ENCODE measurements at regions not wholly inside any gene's neighbourhood (a gene's known extent, or its start where the extent isn't known, plus 50 kb on each side); places are given as distances from the start of the nearest gene placed in this dataset.
"Not testable (repeated sequence)": the region's sequence is repeated elsewhere in the genome, so short reads cannot be mapped to it uniquely, and the experiment has no call there.

- peak; percentile 55 for DNase-seq (ENCODE audit: low spot score)
- no peak for FAIRE-seq
Observed at GRCh38 chr22:34587357-34588356, 478.3 kb upstream of the ISX start.

GRCh38 chr22:34588871-34589545, 476.9 kb upstream of the ISX start:
- DNase-seq (ENCODE audit: low spot score) (no peak), FAIRE-seq (no peak)

DNA sequence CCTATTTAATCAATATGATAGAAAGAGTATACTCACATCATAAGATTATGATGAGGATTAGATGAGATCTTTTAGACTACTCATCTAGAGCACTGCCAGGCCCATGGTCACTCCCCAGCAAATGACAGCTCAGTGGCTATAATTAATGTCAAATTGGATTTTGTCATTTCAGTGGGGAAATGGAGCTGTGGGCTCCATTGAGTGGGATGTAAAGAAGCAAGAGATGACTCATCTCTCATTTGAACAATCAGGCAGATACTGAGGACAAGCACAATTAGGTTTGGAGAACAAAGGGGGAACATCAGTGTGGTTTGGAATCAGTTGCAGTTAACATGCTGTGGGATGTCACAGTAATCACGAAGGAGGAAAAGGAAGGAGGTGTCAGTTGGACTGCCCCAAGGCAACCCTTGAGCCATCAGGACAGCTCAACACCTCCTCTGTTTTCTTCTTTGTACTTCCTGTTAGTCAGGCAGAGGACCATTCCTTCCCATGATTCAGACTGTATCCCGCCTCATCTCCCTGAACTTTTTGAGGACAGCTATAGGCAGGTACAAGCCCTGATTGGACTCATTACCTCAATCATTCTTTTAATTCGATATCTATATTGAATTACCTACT, 473.7 kb upstream of the ISX start:
- FAIRE-seq: no peak
- DNase-seq (ENCODE audit: low spot score): no peak

GRCh38 chr22:34599567-34599966, 466.4 kb upstream of the ISX start:
- FAIRE-seq: no peak
- DNase-seq (ENCODE audit: low spot score): no peak

DNA sequence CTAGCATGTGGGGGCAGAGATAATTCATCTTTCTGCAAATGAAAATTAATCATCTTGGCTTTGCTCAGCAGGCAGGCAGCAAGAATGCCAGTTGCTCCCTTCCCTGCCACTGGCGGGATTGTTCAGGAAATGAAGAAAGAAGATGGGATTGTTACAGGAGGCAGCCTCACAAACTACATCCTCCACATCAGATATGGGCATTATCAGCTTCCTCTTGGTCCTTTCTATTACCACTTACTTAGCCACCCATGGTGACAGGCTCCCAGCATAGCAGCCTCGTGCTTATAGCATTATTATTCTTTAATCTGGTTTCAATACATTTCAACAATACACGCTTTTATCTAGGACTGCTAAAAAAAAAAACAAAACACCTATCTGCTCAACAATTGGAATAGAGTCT, 461.6 kb upstream of the ISX start:
- DNase-seq (ENCODE audit: low spot score) (no peak), FAIRE-seq (no peak)

GRCh38 chr22:34608106-34608505, 457.9 kb upstream of the ISX start:
- DNase-seq (ENCODE audit: low spot score) (no peak), FAIRE-seq (no peak)

DNA sequence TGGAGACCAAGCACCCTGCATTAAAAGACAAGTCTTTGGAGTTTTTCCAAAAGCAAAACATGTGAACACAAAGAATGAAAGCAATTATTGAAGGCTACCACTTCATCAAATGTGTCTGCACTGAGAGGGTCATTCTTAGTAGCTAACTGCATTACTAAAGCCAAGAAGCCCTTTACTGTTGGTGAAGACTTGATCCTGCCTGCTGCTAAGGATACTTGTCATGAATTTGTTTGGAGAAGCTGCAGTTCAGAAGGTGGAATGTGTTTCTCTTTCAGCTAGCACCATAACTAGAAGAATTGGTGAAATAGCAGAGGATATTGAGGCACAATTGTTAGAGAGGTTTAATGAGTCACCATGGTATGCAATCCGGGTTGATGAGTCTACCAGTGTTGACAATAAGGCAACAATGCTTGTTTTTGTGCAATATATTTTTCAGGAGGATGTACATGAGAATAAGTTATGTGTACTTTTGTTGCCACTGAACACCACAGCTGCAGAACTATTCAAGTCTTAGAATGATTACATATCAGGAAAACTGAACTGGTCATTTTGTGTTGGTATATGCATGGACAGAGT, 457.3 kb upstream of the ISX start:
- peak; percentile 37 for DNase-seq (ENCODE audit: low spot score)
- FAIRE-seq: peak; percentile 63

GRCh38 chr22:34609646-34610045, 456.3 kb upstream of the ISX start:
- DNase-seq (ENCODE audit: low spot score) (no peak), FAIRE-seq (no peak)

GRCh38 chr22:34620161-34620560, 445.8 kb upstream of the ISX start:
- DNase-seq (ENCODE audit: low spot score): no peak
- FAIRE-seq: no peak

GRCh38 chr22:34620832-34621231, 445.1 kb upstream of the ISX start:
- no peak for FAIRE-seq

GRCh38 chr22:34622602-34623001, 443.4 kb upstream of the ISX start:
- DNase-seq (ENCODE audit: low spot score): no peak
- no peak for FAIRE-seq

More at GRCh38 chr22:34620832-34621231, 445.1 kb upstream of the ISX start:
- DNase-seq (ENCODE audit: low spot score): no peak

GRCh38 chr22:34623580-34623979, 442.4 kb upstream of the ISX start:
- DNase-seq (ENCODE audit: low spot score): no peak
- no peak for FAIRE-seq

- not testable (repeated sequence) for FAIRE-seq; DNase-seq (ENCODE audit: low spot score)
Observed at GRCh38 chr22:34625892-34626291, 440.1 kb upstream of the ISX start.

- FAIRE-seq: no peak
- no peak for DNase-seq (ENCODE audit: low spot score)
Observed at GRCh38 chr22:34638128-34638527, 427.8 kb upstream of the ISX start.

DNA sequence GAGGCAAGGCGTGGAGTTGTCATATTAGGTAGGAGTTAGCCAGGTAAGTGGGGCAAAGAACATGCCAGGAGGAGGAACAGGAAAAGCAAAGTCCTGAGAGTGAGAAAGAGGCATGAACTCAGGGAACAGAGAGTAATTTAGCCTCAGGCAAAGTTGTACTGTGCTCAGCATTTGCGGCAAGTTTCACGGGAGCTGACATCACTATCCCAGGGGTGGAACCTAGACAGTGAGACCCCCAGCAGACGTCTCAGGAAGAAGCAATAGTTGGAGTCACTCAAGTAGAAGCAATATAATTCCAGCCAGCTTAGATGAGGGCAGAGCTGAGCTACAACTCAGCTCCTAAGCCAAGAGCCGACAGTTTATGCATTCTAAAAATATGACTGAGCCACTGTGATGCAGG, 426.0 kb upstream of the ISX start:
- DNase-seq (ENCODE audit: low spot score) (no peak), FAIRE-seq (no peak)

DNA sequence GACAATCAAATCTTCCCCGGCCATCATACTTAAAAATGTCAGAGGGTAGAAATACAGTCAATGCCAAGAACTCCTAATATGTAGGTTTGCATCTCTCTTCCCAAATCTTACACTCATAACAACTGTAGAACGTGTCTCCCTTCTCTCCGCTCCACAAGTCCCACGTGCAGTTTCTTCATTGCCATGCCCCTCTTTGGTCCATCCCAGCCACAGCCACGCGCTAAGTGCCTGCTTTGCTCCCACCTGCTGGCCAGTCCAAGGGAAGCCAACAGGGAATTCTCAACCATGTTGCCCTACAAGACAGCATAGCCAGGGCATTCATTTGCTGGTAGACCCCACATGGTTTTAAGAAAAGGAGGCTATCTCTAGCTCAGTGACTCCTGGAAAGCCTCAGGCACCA, 420.6 kb upstream of the ISX start:
- DNase-seq (ENCODE audit: low spot score): no peak
- FAIRE-seq: no peak

DNA sequence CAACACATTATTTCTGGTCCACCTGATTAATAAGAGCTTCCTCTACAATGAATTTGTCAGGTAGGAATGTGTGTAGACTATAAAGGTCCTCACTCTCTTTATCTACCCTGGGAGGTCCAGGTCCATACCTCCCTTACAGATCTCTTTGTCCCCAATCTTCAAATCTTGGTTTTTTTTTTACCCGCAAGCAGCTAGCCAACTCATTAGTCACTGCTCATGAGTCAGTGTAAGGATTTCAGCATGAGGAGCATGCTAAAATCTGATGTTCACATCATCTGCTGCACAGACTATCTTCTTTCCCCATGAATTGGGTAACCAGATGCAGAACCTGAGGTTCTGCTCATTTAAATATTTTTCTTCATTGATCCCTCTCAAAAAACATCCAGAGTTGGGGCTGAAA, 397.0 kb upstream of the ISX start:
- FAIRE-seq (no peak), DNase-seq (ENCODE audit: low spot score) (peak; percentile 57)

- DNase-seq (ENCODE audit: low spot score); FAIRE-seq: not testable (repeated sequence)
Observed at GRCh38 chr22:34683031-34683430, 382.9 kb upstream of the ISX start.

- not testable (repeated sequence) for DNase-seq (ENCODE audit: low spot score)
Observed at GRCh38 chr22:34684278-34684677, 381.7 kb upstream of the ISX start.

GRCh38 chr22:34687116-34687515, 378.8 kb upstream of the ISX start:
- FAIRE-seq (peak; percentile 89), DNase-seq (ENCODE audit: low spot score) (no peak)

More at GRCh38 chr22:34684278-34684677, 381.7 kb upstream of the ISX start:
- FAIRE-seq: not testable (repeated sequence)

DNA sequence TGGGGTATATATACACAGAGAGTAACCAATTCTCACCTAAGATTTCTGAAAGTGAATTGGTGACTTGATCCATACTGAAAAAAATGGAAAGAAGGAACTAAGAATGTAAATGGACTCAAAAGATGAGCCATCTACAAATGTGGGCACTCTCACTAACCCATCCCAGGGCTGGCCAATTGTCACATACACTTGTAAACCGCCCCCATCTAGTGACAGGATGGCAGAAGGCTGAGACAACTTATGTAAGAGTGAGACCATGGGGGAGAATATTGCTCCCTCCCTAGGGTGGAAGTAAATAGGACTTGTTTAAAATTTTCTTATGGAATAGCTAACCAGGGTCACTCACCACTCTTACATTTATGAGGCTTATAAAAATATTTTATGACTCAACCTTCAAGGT, 377.1 kb upstream of the ISX start:
- FAIRE-seq (peak; percentile 72), DNase-seq (ENCODE audit: low spot score) (no peak)

DNA sequence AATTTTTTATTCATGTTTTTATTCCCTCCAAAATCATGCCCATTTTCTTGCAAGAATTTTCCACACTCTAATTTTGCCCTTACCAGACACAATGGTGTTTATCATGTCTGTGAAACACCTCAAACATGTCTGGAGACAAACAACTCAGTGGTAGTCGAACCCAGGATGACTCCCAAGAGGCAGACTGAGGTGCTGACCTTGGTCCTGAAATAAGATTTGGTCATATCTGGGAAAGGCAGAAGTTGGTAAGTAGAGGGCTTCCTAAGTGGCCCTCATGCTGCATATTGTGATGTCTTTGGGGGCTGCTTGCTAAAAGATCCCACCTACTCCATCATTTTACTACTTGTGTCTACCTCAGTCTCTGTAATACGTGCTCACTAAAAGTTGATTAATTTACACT, 369.4 kb upstream of the ISX start:
- DNase-seq (ENCODE audit: low spot score): peak; percentile 48
- peak; percentile 69 for FAIRE-seq

Measured in urothelium cell line (cell line).